Sigmoid colon (tissue), 4 donors: ENCODE measurements at regions not wholly inside any gene's neighbourhood (a gene's known extent, or its start where the extent isn't known, plus 50 kb on each side); places are given as distances from the start of the nearest gene placed in this dataset.

Experiments used
- CTCF ChIP-seq, 4 experiments: fragments of 450-650 bp in 3 of 4; fragments of 200-600 bp in 1 of 4; IDR thresholded peaks; one replicate each; pipeline ENCODE4 v1.5.1; 2016 to 2019; ENCODE audit warnings: antibody characterized with exemption in 4 of 4, mild to moderate bottlenecking in 3 of 4, moderate library complexity in 2 of 4
- EP300 ChIP-seq, 4 donors: sonication (generic); formaldehyde crosslinking; IDR thresholded peaks; one replicate each; pipeline ENCODE4 v1.6.1; 2017; ENCODE audit warnings: antibody characterized with exemption in 4 of 4
- POLR2A ChIP-seq, 2 donors: fragments of 450-650 bp; IDR thresholded peaks; one replicate each; pipeline ENCODE4 v1.6.1; 2016; ENCODE audit warnings: antibody characterized with exemption in 2 of 2, mild to moderate bottlenecking in 2 of 2, moderate library complexity in 2 of 2
- POLR2AphosphoS5 ChIP-seq, 4 donors: sonication (generic); formaldehyde crosslinking; IDR thresholded peaks; one replicate each; pipeline ENCODE4 v1.6.1; 2017; ENCODE audit warnings: antibody characterized with exemption in 4 of 4

- TF ChIP-seq CTCF (IDR thresholded peaks at IDR 0.05) (no peak), POLR2A (IDR thresholded peaks at IDR 0.05) (no peak), POLR2AphosphoS5 (IDR thresholded peaks at IDR 0.05) (no peak), EP300 (IDR thresholded peaks at IDR 0.05) (no peak)
These were observed 234.5 kb downstream of the SEC14L1 start for GRCh38 chr17:77375108-77375916.
